T-helper 17 cell (primary cell): ENCODE measurements at regions not wholly inside any gene's neighbourhood (a gene's known extent, or its start where the extent isn't known, plus 50 kb on each side); places are given as distances from the start of the nearest gene placed in this dataset.
"Not testable (repeated sequence)": the region's sequence is repeated elsewhere in the genome, so short reads cannot be mapped to it uniquely, and the experiment has no call there.

Source experiments
- ATAC-seq: fragments of 150-1000 bp; cut with Tn5 transposase; 2 replicates; pipeline ENCODE4 v1.10.0; 2021; ENCODE audit warnings: mild to moderate bottlenecking, moderate library complexity
- DNase-seq, 3 donors: peaks; one replicate each; pipeline versions ENCODE4 v3.0.0 to v3.0.0-alpha.2; 2020 to 2021
- H3K9me3 ChIP-seq: one replicate; pipeline ENCODE4 v1.7.0; 2013; ENCODE audit warnings: low read length, mild to moderate bottlenecking; ENCODE audit not compliant: control insufficient read depth, poor library complexity, severe bottlenecking
- H3K27ac Mint-ChIP-seq: one replicate; pipeline ENCODE4 v1.8.0; 2022; ENCODE audit warnings: mild to moderate bottlenecking, moderate library complexity, mixed read lengths
- H3K27me3 Mint-ChIP-seq: one replicate; pipeline ENCODE4 v1.8.0; 2022; ENCODE audit warnings: mixed read lengths
- H3K36me3 Mint-ChIP-seq: one replicate; pipeline ENCODE4 v1.8.0; 2022; ENCODE audit warnings: low read depth, mixed read lengths
- H3K4me1 Mint-ChIP-seq: one replicate; pipeline ENCODE4 v1.8.0; 2022; ENCODE audit warnings: mild to moderate bottlenecking, mixed read lengths
- H3K4me3 Mint-ChIP-seq: one replicate; pipeline ENCODE4 v1.8.0; 2022; ENCODE audit warnings: mild to moderate bottlenecking, moderate library complexity, mixed read lengths

GRCh38 chr2:128663371-128664050 is 344.8 kb upstream of the HS6ST1 start:
- H3K4me3 Mint-ChIP-seq, result no peak overlapping the region
- H3K27me3 Mint-ChIP-seq, result peaks cover 58% of the 10 kb centered on the region
- H3K9me3 ChIP-seq, result no peaks in the 10 kb centered on the region
- no peak overlapping the region for H3K27ac Mint-ChIP-seq
- peaks cover 3% of the 10 kb centered on the region for H3K4me1 Mint-ChIP-seq
- DNase-seq (no peak), ATAC-seq (no peak)
- no peaks in the 10 kb centered on the region for H3K36me3 Mint-ChIP-seq

DNA sequence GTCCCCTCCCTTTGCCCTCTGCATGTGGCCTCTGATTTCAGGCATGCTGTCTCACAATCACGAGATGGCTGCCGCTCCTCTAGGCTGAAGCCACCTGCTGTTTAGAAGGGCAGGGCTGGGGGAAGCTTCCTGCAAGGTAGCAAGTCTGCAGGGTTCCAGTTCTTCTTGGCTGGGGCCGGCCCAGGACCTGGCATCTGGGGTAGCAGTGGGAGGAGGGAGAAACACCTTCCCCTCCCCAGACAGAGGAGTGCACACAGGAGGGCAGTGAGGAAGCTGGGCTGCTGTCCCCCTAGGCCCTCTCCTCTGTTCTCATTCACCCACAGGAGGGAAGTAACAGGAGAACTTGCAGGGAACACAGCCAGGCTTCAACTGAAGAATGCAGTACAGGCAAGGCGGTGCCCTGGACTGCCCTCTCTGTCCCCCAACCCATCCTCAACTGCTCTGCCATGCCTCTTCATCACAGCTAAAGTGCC is 345.9 kb upstream of the HS6ST1 start:
- Mint-ChIP-seq H3K4me3 (no peak overlapping the region), H3K36me3 (no peaks in the 10 kb centered on the region), H3K27ac (no peak overlapping the region), H3K4me1 (peaks cover 3% of the 10 kb centered on the region), H3K27me3 (peaks cover 53% of the 10 kb centered on the region)
- DNase-seq, result no peak
- H3K9me3 ChIP-seq, result no peaks in the 10 kb centered on the region
- ATAC-seq, result no peak

DNA sequence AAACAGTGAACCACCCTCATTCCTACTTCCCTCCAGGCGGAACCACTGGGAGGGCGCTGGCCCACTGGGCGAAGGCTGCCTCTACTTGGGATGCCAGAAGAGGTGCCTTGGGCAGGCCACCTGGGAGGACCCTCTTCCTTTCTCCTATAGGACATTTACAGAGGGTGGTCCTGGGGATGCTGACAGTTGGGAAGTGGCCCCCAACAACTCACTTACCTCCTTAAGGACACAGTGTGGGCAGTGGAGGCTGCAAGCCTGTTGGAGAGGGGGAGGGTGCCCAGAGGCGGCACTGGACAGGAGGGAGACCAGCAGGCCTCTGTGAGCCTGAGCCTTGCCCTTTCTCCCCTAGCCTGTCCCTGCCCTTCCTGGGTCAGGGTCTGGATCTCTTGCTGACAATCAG is 346.4 kb upstream of the HS6ST1 start:
- no peak for DNase-seq

GRCh38 chr2:128666596-128666995 is 347.9 kb upstream of the HS6ST1 start:
- H3K4me3 Mint-ChIP-seq, result no peak overlapping the region
- peaks cover 47% of the 10 kb centered on the region for H3K27me3 Mint-ChIP-seq
- no peak overlapping the region for H3K27ac Mint-ChIP-seq
- no peaks in the 10 kb centered on the region for H3K9me3 ChIP-seq
- no peaks in the 10 kb centered on the region for H3K36me3 Mint-ChIP-seq
- H3K4me1 Mint-ChIP-seq, result peaks cover 3% of the 10 kb centered on the region
- ATAC-seq (no peak), DNase-seq (no peak)

More for the DNA sequence above, 346.4 kb upstream of the HS6ST1 start:
- no peaks in the 10 kb centered on the region for H3K36me3 Mint-ChIP-seq
- H3K4me3 Mint-ChIP-seq, result no peak overlapping the region
- ATAC-seq, result no peak
- peaks cover 3% of the 10 kb centered on the region for H3K4me1 Mint-ChIP-seq
- H3K27me3 Mint-ChIP-seq, result peaks cover 53% of the 10 kb centered on the region
- H3K27ac Mint-ChIP-seq, result no peak overlapping the region
- no peaks in the 10 kb centered on the region for H3K9me3 ChIP-seq

DNA sequence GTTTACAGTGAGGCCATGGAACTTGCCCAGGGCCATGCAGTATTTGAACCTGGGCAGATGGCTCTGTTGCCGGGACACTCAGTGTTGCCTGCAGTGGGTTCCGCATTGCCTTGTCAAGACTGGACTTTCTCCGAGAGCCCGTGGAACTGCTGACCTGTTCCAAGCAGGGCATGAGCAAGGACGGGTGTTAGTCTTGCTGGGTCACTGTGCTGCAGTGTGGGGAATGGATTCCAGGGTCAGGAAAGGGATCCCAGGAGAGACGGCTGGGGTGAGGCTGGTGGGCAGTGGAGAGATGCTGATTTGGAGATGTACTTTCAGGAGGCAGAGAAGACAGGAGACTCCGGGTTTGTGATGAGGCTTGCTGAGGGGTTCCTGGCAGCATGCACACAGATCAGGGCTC is 348.7 kb upstream of the HS6ST1 start:
- H3K4me1 Mint-ChIP-seq, result peaks cover 3% of the 10 kb centered on the region
- H3K27me3 Mint-ChIP-seq, result peaks cover 39% of the 10 kb centered on the region
- ATAC-seq (no peak), DNase-seq (no peak)
- H3K27ac Mint-ChIP-seq, result no peak overlapping the region
- H3K36me3 Mint-ChIP-seq, result no peaks in the 10 kb centered on the region
- H3K4me3 Mint-ChIP-seq, result no peak overlapping the region
- no peaks in the 10 kb centered on the region for H3K9me3 ChIP-seq

GRCh38 chr2:128668946-128669345 is 350.3 kb upstream of the HS6ST1 start:
- Mint-ChIP-seq H3K27ac (no peak overlapping the region), H3K27me3 (peaks cover 31% of the 10 kb centered on the region), H3K36me3 (no peaks in the 10 kb centered on the region), H3K4me3 (no peak overlapping the region), H3K4me1 (peaks cover 3% of the 10 kb centered on the region)
- ATAC-seq (no peak), DNase-seq (no peak)
- no peaks in the 10 kb centered on the region for H3K9me3 ChIP-seq

DNA sequence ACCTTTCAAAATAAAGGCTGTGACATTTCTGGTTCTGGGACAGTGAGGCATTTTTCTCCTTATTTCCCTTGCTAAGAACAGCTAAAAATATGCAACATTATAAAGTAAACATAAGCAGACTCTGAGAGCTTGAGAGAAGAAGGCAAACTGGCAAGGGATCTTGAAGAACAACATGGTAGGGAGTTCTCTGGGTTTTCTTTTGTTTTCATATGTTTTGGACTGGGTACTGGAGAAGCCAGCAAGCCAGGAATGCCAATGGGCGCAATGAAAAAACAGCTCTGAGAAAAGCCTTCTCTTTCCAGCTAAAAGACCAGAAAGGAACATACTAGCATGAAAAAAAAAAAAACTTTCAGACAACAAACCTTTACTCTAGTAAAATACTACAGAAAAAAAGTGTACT is 351.4 kb upstream of the HS6ST1 start:
- Mint-ChIP-seq H3K4me1 (no peaks in the 10 kb centered on the region), H3K27ac (no peak overlapping the region), H3K27me3 (peaks cover 28% of the 10 kb centered on the region), H3K4me3 (no peak overlapping the region), H3K36me3 (no peaks in the 10 kb centered on the region)
- no peak for DNase-seq
- ATAC-seq, result no peak
- H3K9me3 ChIP-seq, result no peaks in the 10 kb centered on the region

DNA sequence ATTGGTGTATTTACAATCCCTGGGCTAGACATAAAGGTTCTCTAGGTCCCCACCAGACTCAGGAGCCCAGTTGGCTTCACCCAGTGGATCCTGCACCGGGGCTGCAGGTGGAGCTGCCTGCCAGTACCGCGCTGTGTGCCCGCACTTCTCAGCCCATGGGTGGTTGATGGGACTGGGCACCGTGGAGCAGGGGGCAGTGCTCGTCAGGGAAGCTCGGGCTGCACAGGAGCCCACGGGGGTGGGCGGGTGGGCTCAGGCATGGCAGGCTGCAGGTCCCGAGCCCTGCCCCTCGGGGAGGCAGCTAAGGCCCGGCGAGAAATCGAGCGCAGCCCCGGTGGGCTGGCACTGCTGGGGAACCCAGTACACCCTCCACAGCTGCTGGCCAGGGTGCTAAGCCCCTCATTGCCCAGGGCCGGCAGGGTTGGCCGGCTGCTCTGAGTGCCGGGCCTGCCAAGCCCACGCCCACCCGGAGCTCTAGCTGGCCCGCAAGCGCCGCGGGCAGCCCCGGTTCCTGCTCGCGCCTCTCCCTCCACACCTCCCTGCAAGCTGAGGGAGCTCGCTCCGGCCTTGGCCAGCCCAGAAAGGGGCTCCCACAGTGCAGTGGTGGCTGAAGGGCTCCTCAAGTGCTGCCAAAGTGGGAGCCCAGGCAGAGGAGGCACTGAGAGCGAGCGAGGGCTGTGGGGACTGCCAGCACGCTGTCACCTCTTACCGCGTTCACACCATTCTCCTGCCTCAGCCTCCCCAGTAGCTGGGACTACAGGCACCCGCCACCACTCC is 353.5 kb upstream of the HS6ST1 start:
- not testable (repeated sequence) for ATAC-seq, H3K27ac Mint-ChIP-seq, H3K4me1 Mint-ChIP-seq, H3K4me3 Mint-ChIP-seq, H3K9me3 ChIP-seq, H3K36me3 Mint-ChIP-seq, DNase-seq
- H3K27me3 Mint-ChIP-seq, result peaks cover 12% of the 10 kb centered on the region

DNA sequence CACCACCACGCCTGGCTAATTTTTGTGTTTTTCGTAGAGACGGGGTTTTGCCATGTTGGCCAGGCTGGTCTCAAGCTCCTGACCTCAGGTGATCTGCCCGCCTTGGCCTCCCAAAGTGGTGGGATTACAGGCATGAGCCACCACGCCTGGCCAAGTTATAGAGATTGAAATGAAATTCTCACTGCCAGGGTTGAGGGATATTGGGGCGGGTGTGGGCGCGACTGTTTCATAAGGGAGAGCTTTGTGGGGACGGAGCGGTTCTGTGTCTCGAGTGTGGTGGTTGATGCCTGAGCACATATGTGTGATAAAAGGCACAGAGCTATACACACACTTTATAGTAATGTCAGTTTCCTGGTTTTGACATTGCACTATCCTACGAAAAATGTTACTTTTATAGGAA is 361.0 kb upstream of the HS6ST1 start:
- H3K9me3 ChIP-seq, ATAC-seq, H3K36me3 Mint-ChIP-seq, H3K4me1 Mint-ChIP-seq, DNase-seq, H3K4me3 Mint-ChIP-seq, H3K27ac Mint-ChIP-seq: not testable (repeated sequence)
- H3K27me3 Mint-ChIP-seq, result peaks cover 22% of the 10 kb centered on the region

DNA sequence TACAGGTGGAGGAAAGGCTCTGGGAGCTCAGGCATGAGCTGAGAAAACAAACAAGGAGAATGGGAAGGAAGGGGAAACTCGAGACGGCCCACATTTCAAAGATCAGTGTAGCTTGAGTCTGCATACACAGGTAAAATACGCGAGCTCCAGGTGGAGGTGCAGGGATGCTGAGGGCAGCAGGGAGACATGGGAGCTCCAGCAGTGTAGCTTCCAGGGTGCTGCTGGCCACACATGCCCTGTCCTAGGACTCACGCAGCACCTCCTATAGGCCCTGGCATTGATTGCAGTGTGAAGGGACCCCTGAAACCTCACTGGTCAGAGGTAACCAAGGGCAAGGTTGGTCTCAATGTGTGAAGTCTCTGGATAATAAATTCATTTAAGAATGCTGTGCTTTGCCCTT is 362.8 kb upstream of the HS6ST1 start:
- H3K9me3 ChIP-seq, result no peaks in the 10 kb centered on the region
- Mint-ChIP-seq H3K4me1 (no peaks in the 10 kb centered on the region), H3K27ac (no peak overlapping the region), H3K36me3 (no peaks in the 10 kb centered on the region), H3K4me3 (no peak overlapping the region), H3K27me3 (peaks cover 22% of the 10 kb centered on the region)
- ATAC-seq, result no peak
- no peak for DNase-seq

DNA sequence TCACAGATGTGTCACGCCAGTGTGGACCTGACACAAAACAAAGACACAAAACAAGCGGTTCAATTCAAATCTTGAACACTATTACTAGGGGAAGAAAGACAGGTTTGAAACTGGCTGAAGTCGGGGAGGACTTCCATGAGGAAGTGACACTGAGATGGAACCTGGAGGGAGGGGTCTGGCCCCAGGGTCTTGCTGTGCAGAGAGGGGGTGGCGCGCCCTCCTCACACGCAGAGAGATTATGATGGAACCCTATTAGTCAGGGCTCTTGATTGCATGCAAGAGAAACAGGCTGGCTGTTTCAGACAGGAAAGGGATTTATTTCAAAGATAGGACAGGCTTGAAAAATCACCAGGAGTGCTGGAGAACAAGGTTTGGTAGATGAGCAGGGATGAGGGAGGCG is 363.6 kb upstream of the HS6ST1 start:
- Mint-ChIP-seq H3K4me3 (no peak overlapping the region), H3K27ac (no peak overlapping the region)

GRCh38 chr2:128682729-128683284 is 364.1 kb upstream of the HS6ST1 start:
- DNase-seq (no peak), ATAC-seq (no peak)
- Mint-ChIP-seq H3K36me3 (no peaks in the 10 kb centered on the region), H3K4me3 (no peak overlapping the region), H3K27me3 (peaks cover 22% of the 10 kb centered on the region), H3K27ac (no peak overlapping the region), H3K4me1 (no peaks in the 10 kb centered on the region)
- no peaks in the 10 kb centered on the region for H3K9me3 ChIP-seq

More for the DNA sequence above, 363.6 kb upstream of the HS6ST1 start:
- Mint-ChIP-seq H3K27me3 (peaks cover 22% of the 10 kb centered on the region), H3K4me1 (no peaks in the 10 kb centered on the region), H3K36me3 (no peaks in the 10 kb centered on the region)
- no peak for ATAC-seq
- no peak for DNase-seq
- H3K9me3 ChIP-seq, result no peaks in the 10 kb centered on the region

GRCh38 chr2:128684523-128684922 is 365.9 kb upstream of the HS6ST1 start:
- no peaks in the 10 kb centered on the region for H3K36me3 Mint-ChIP-seq
- peaks cover 28% of the 10 kb centered on the region for H3K27me3 Mint-ChIP-seq
- no peak overlapping the region for H3K27ac Mint-ChIP-seq
- H3K4me3 Mint-ChIP-seq, result no peak overlapping the region
- DNase-seq (no peak), ATAC-seq (no peak)
- H3K4me1 Mint-ChIP-seq, result no peaks in the 10 kb centered on the region
- no peaks in the 10 kb centered on the region for H3K9me3 ChIP-seq
